ENCODE measurements at regions not wholly inside any gene's neighbourhood (a gene's known extent, or its start where the extent isn't known, plus 50 kb on each side); places are given as distances from the start of the nearest gene placed in this dataset.

- no peak for TF ChIP-seq CTCF (IDR thresholded peaks at IDR 0.05)
- TF ChIP-seq POLR2AphosphoS5 (IDR thresholded peaks at IDR 0.05) = no peak
- no peak for TF ChIP-seq POLR2A (IDR thresholded peaks at IDR 0.05)
These were observed 560.7 kb upstream of the BOD1L1 start for GRCh38 chr4:14188214-14188613.
